Glomerular endothelial cell (primary cell): ENCODE measurements at regions not wholly inside any gene's neighbourhood (a gene's known extent, or its start where the extent isn't known, plus 50 kb on each side); places are given as distances from the start of the nearest gene placed in this dataset.

ENCODE experiments used
- DNase-seq: peaks from one replicate; pipeline ENCODE4 v3.0.0-alpha.2; 2011; ENCODE audit warnings: low read depth, low spot score; ENCODE audit errors: extremely low read depth

- DNase-seq: no peak
Measured at GRCh38 chr6:126147291-126147815, 161.0 kb downstream of the TRMT11 start.

GRCh38 chr6:126148853-126149252, 162.5 kb downstream of the TRMT11 start:
- no peak for DNase-seq

- no peak for DNase-seq
Measured at GRCh38 chr6:126152372-126152745, 166.0 kb downstream of the TRMT11 start.

- DNase-seq: no peak
Measured at GRCh38 chr6:126153661-126154060, 167.3 kb downstream of the TRMT11 start.

DNA sequence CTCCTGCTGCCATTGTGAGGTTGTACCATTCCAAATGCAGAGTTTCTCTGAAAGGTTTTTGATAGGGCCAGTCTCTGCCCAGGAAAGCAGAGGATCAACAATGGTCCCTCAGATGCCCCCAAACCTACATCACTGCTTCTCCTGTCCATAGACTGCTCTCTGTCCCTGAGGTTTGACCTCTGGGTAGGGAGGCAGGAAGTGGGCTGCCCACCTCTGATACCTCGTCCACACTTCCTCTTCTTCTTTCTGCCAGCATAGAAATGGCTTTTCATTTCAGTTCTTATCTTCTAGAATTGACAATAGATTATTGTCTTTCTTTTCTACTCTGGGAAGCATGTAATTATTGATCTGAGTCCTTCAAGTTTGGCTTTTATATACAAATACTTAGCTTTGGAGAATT, 170.6 kb downstream of the TRMT11 start:
- DNase-seq: no peak

GRCh38 chr6:126167726-126168125, 172.2 kb upstream of the CENPW start:
- DNase-seq: no peak

GRCh38 chr6:126170433-126170832, 169.5 kb upstream of the CENPW start:
- no peak for DNase-seq

DNA sequence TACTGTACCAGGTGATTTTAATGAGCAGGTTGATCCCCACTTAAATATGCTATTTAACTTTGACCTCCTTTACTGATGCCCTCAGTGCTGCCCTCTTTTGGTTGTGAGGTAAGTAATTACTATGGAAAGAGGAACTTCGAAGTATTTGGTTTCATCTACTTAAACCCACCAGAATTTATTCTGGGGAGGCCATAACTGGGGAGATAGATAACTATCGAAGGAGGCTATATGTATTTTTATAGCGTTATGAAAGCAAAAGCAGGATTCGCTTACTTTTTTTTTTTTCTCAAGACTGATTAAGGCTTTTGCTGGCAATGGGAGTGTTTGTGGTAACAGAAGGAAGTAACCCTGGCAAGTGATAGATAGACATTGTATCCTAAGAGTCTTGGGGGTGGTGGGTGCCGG, 168.9 kb upstream of the CENPW start:
- peak; percentile 9 for DNase-seq

GRCh38 chr6:126172131-126172530, 167.8 kb upstream of the CENPW start:
- no peak for DNase-seq

GRCh38 chr6:126173265-126173664, 166.7 kb upstream of the CENPW start:
- no peak for DNase-seq

- DNase-seq: no peak
Measured at GRCh38 chr6:126174697-126175096, 165.2 kb upstream of the CENPW start.

GRCh38 chr6:126175251-126175650, 164.7 kb upstream of the CENPW start:
- no peak for DNase-seq

- peak; percentile 5 for DNase-seq
Measured at GRCh38 chr6:126176282-126176681, 163.6 kb upstream of the CENPW start.

- DNase-seq: no peak
Measured at GRCh38 chr6:126180585-126180984, 159.3 kb upstream of the CENPW start.

GRCh38 chr6:126181173-126181741, 158.7 kb upstream of the CENPW start:
- no peak for DNase-seq

GRCh38 chr6:126181890-126182289, 158.0 kb upstream of the CENPW start:
- no peak for DNase-seq

- no peak for DNase-seq
Measured at GRCh38 chr6:126182650-126183311, 157.1 kb upstream of the CENPW start.

DNA sequence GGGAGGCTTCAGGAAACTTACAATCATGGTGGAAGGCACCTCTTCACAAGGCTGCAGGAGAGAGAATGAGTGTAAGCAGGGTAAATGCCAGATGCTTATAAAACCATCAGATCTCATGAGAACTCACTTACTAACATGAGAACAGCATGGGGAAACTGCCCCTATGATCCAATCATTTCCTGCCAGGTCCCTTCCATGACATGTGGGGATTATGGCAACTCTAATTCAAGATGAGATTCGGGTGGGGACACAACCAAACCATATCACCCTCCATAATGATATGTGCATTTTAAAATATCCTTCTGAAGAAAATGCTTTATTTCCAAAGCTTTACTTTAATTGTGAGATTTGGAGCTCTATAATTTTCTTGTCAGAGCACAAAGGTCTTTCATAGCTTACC, 154.1 kb upstream of the CENPW start:
- DNase-seq: no peak

GRCh38 chr6:126188279-126188909, 151.5 kb upstream of the CENPW start:
- no peak for DNase-seq

GRCh38 chr6:126195625-126196236, 144.2 kb upstream of the CENPW start:
- DNase-seq: no peak

DNA sequence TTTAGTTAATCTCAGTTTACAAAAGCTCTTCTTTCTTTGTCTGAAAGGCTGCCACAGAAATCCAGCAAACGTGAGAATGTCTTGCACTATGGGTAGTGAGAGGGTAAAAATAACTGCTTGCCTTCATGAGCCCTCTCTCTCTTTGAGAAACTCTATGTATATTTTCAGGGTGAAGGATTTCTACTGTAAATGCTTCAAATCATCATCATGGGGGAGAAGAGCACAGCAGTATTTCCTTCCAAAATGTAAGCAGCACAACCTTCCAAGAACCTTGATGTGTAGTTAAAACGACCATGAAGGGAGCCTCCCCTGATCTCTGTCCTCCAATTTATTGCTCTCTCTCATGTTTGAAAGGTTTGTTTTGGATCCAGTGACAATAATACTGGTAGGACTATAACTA, 141.3 kb upstream of the CENPW start:
- no peak for DNase-seq

- DNase-seq: no peak
Measured at GRCh38 chr6:126199466-126199865, 140.4 kb upstream of the CENPW start.
